ENCODE measurements at regions not wholly inside any gene's neighbourhood (a gene's known extent, or its start where the extent isn't known, plus 50 kb on each side); places are given as distances from the start of the nearest gene placed in this dataset.
"Not testable (repeated sequence)": the region's sequence is repeated elsewhere in the genome, so short reads cannot be mapped to it uniquely, and the experiment has no call there.

DNA sequence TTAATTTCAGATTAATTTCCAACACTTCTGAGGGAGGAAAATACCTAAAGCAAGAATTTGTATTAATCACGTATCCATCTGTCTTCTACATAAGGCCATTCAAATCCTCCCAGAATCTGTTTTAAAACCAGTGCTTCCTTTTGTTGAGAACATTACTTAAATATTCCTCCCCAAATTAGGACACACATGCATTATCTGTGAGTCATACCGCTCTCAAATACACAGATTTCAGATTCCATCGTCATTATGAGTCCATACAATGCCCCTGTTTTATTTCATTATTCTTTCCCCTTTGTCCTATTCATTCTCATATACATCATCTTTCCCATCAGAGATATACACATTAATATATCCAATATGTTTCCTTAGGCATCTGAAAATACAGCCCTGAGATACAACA, 57.3 kb upstream of the PRSS12 start:
- TF ChIP-seq JUND (IDR thresholded peaks at IDR 0.05; ENCODE audit: low read depth) = no peak
- DNase-seq (ENCODE audit: low read depth in 1 of 2, low spot score in 1 of 2) = no peak
- in situ Hi-C loops (cut with HindIII; ENCODE audit: low pct_unique_long_range_greater_than_20kb, low sequenced_read_pairs) = no loop called here

DNA sequence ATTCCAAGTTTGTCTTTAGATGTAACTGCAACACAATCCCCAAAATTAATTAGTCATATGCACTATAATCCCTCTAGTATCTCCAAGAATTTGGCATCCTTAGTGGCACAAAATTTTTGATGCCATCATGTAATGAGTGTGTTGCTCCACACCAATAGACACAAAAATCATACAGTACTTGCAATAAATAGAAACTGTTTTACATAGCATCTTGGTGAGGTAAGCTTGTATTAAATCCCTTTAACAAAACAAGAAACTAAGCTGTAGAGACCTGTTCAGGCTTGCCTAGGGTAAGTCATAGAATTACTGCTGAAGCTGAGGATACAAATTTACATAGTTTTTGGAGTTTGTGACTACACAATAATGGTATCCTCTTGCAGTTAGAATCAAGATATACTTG, 64.5 kb upstream of the PRSS12 start:
- in situ Hi-C loops (cut with HindIII; ENCODE audit: low pct_unique_long_range_greater_than_20kb, low sequenced_read_pairs) = no loop called here
- TF ChIP-seq JUND (IDR thresholded peaks at IDR 0.05; ENCODE audit: low read depth) = no peak
- no peak for DNase-seq (ENCODE audit: low read depth in 1 of 2, low spot score in 1 of 2)

DNA sequence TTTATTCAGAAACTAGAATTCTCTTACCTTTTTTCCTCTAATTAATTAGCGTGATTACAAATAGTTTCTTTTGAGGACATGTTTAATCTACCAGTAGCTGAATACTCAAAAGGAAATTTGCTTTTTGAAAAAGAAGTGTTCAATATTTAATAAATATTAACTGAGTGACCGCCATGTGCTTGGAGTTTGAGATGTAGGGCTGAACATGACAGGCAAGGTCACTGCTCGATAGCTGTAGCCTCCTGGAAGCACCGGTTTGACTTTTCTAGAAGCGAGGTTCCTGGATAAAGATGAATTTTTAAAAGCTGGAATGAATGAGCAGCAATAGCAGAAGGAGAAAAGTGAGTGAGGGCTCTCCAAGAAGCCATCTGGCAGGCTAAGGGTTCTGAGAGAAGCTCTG, 65.0 kb upstream of the PRSS12 start:
- in situ Hi-C loops (cut with HindIII; ENCODE audit: low pct_unique_long_range_greater_than_20kb, low sequenced_read_pairs) = not testable (repeated sequence)

DNA sequence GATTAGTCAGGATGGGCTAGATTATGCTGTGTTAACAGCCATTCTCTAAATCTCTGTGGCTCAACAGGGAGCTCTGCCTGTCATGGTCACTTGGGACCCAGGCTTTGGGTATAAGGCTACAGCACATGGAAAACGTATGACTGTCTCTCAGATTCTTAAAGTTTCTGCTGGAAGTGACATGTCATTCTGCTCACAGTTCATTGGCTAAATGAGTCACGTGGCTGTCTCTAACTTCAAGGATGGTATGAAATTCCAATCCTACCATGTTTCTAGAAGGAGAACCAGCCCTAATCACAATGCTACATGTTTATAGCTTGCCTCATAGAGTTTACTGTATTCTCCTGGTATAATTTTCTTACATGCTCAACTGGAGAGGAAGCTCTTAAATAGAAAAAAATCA, 65.6 kb upstream of the PRSS12 start:
- in situ Hi-C loops (cut with HindIII; ENCODE audit: low pct_unique_long_range_greater_than_20kb, low sequenced_read_pairs); DNase-seq (ENCODE audit: low read depth in 1 of 2, low spot score in 1 of 2): not testable (repeated sequence)

More for the DNA sequence above, 65.0 kb upstream of the PRSS12 start:
- not testable (repeated sequence) for DNase-seq (ENCODE audit: low read depth in 1 of 2, low spot score in 1 of 2)

DNA sequence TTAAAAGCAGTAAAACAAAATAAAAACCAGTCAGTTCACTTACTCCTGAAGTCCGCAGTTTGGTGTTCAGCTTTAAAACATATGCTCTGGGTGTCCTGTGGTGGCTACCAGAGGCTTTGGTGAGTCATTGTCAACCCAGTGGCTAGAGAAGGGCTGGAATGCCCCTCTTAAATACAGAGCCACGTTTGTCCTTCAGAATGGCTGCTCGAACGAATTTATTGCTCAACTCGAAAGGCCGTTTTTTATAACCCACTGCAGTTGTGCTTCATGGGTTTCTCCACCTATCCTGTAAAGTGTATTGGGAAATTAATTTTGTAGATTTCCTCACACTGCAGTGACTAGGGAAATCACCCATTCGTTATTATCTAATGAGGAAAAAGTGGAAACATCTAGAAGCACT, 66.8 kb upstream of the PRSS12 start:
- in situ Hi-C loops (cut with HindIII; ENCODE audit: low pct_unique_long_range_greater_than_20kb, low sequenced_read_pairs); DNase-seq (ENCODE audit: low read depth in 1 of 2, low spot score in 1 of 2): not testable (repeated sequence)

DNA sequence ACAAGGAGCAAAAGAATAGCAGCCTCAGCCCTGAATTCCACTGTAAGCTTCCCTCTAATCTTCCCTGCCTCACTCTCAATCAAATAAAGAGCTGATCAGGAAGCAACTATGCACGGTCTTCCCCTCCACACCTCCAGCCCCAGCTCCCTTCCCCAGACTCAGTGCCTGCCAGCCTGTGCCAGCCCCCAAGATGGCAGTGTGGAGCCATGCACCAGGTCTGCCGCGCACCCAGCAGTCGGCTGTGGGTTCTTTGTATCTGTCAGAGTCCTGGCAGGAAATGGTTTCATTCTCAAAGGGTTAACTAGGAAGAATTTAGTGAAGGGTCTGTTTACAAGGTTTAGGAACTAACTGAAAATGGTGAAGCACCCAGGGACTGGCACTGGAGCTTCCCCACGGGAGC, 71.3 kb upstream of the PRSS12 start:
- in situ Hi-C loops (cut with HindIII; ENCODE audit: low pct_unique_long_range_greater_than_20kb, low sequenced_read_pairs) = not testable (repeated sequence)
- DNase-seq (ENCODE audit: low read depth in 1 of 2, low spot score in 1 of 2) = peak in 1 of 2 experiments; percentile 39

DNA sequence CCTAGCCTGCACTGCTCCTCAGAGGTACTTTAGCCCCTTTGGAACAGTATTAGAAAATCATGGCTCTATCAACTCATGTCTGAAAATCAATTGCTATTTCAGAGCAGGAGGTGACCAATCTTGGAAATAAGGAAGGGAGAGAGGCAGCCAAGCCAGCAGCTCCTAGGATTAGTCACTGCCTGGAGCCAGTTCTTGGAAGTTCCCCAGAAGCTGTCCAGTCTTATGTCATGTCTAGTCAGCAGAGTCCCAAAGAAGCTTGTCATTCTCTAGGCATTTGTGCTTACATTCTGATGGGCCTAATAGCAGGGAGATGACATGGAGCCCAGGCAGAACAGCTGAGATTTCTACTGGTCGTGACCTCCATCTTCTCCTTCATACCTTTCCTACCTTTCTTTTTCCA, 76.1 kb upstream of the PRSS12 start:
- in situ Hi-C loops (cut with HindIII; ENCODE audit: low pct_unique_long_range_greater_than_20kb, low sequenced_read_pairs); DNase-seq (ENCODE audit: low read depth in 1 of 2, low spot score in 1 of 2): not testable (repeated sequence)

DNA sequence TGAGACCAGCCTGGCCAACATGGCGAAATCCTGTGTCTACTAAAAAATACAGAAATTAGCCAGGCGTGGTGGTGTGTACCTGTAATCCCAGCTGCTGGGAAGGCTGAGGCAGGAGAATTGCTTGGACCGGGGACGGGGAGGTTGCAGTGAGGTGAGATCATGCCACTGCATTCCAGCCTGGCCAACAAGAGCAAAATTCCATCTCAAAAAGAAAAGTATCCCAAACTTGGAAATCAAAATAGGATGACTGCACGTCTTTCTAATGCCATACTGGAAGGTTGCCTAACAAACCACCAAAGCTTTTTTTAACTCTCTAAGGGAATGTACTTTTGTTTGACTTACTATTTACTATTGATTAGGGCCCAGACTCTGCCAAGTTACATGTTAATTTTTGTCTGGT, 79.6 kb upstream of the PRSS12 start:
- DNase-seq (ENCODE audit: low read depth in 1 of 2, low spot score in 1 of 2); in situ Hi-C loops (cut with HindIII; ENCODE audit: low pct_unique_long_range_greater_than_20kb, low sequenced_read_pairs): not testable (repeated sequence)

DNA sequence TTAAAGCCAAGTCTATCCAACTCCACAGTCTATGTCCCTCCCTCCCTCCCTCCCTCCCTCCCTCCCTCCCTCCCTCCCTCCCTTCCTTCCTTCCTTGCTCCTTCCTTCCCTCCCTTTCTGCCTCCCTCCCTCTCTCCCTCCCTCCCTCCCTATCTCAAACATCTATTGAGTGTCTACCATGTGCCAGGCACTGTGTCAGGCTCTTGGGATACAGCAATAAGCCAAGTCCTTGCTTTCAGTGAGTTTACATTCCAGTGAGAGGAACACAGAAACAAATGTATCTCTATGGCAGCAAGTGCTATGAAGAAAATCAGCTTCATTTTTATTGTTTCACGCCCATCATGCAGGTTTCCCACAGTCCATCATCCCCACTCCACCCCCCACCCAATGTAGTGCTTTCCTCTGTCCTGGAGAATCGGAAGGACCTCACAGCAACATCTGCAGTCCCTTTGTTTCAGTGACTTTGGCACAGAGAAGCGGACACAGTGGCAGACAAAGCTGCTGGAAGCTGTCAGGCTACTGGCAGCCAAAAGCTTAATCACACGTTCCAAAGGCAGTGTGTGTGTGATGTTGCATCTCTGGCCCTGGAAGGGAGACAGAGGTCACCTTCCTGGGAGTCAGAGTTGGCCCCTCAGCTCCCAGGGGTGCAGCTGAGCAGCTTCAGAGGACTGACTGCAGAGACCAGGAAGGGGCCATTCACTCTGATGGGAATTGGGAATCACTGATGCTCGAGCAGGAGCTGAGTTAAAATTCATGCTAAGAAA, 81.0 kb upstream of the PRSS12 start:
- in situ Hi-C loops (cut with HindIII; ENCODE audit: low pct_unique_long_range_greater_than_20kb, low sequenced_read_pairs); DNase-seq (ENCODE audit: low read depth in 1 of 2, low spot score in 1 of 2): not testable (repeated sequence)

DNA sequence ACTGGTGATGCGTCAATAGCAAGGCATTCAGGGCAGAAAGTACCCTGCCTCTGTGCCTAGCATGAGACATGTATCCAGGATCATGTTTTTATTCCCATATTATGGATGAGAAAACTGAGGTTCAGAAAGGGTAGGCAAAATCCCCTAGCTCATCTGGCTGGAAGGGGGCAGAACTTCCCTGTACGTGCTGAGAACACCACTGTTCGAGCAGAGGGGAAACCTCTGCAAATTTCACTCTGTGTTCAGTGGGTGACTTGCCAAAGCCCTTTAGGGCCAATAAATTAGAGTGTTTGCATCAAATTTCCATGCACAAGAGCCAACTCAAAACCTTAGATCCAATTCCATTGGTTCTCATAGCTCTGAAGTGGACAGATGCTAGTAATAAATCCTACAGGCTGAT, 82.6 kb upstream of the PRSS12 start:
- in situ Hi-C loops (cut with HindIII; ENCODE audit: low pct_unique_long_range_greater_than_20kb, low sequenced_read_pairs); DNase-seq (ENCODE audit: low read depth in 1 of 2, low spot score in 1 of 2): not testable (repeated sequence)

DNA sequence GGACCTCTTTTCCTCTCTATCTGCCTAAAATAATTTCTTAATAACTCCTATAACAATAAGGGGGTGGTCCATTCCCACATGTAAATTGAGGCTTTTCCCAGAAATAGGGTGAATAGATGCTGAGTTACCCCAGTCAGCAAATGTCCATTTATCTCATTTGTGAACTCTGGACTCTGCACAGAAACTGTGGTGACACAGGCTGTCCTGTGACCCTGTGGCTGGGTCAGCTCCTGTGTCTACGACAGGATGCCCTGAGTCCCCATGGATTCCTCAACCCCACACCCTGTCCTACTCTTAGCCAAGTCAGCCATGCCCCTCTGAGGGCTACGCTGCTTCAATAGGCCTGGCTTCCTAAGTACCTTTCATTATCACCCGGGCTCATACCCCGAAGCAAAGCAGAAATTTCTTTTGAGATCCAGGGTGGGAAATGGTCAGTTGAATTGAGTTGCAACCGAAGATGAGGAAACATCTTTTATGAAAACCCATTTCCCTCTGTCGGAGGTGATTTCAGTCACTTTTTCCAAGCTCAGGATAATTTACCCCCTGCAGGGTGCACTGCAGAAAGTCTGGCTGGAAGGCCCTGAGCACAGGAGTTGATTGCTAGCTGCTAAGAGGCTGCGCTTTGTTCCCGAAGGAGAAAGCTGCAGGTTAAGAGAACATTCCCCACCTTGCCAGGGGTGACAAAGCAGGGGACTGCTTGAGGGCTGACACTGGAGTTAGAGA, 89.5 kb upstream of the PRSS12 start:
- in situ Hi-C loops (cut with HindIII; ENCODE audit: low pct_unique_long_range_greater_than_20kb, low sequenced_read_pairs); DNase-seq (ENCODE audit: low read depth in 1 of 2, low spot score in 1 of 2): not testable (repeated sequence)

DNA sequence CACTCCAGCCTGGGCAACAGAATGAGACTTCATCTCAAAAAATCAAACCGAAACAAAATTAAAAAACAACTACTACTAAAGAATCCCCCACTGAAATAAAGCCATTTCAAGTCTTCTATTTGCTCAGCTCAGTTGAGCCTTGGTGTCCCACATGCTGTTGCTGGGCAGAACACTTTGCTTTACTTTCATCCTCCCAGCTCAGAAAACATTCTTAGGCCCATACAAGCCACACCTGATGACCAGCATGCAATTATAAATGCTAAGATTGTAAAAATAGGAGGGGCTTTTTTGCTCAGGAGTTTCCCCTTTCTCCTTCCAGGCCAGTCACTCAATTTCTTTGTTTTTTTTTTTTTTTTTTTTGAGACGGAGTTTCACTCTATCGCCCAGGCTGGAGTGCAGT, 94.6 kb upstream of the PRSS12 start:
- in situ Hi-C loops (cut with HindIII; ENCODE audit: low pct_unique_long_range_greater_than_20kb, low sequenced_read_pairs); DNase-seq (ENCODE audit: low read depth in 1 of 2, low spot score in 1 of 2): not testable (repeated sequence)

DNA sequence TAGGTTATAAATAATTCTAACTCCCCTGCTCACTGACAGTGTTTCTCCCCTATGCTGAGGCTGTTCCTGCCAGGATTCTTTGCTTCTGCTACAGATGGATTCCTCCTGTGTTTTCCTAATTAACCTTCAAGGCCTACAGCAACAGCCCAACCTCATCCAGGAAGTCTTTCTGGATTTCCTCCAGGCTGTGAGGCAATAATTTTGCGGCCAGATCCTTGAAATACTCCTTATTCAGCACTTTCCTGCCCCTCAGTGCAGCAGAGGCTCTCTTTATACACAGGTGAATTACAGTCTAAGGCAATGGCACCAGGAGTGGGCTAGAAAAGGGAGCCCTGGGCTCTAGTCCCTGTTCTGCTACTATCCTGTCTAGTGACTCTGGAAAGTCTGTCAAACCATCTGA, 102.1 kb upstream of the PRSS12 start:
- in situ Hi-C loops (cut with HindIII; ENCODE audit: low pct_unique_long_range_greater_than_20kb, low sequenced_read_pairs); DNase-seq (ENCODE audit: low read depth in 1 of 2, low spot score in 1 of 2): not testable (repeated sequence)

DNA sequence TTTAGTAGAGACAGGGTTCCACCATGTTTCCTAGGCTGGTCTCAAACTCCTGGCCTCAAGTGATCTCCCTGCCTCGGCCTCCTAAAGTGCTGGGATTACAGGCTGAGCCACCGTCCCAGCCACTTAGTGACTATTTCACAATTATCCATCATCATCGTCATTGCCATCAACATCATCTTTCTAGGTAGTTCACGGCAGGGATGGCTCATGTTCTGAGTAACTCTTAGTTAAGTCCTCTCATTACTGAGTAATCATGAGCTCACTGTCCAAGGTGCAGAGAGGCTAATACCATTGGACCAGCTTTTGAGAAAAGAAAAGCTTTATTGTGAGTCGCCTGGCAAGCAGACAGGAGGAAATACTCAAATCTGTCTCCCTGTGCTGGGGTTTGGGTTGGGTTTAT, 108.6 kb upstream of the PRSS12 start:
- DNase-seq (ENCODE audit: low read depth in 1 of 2, low spot score in 1 of 2); in situ Hi-C loops (cut with HindIII; ENCODE audit: low pct_unique_long_range_greater_than_20kb, low sequenced_read_pairs): not testable (repeated sequence)

DNA sequence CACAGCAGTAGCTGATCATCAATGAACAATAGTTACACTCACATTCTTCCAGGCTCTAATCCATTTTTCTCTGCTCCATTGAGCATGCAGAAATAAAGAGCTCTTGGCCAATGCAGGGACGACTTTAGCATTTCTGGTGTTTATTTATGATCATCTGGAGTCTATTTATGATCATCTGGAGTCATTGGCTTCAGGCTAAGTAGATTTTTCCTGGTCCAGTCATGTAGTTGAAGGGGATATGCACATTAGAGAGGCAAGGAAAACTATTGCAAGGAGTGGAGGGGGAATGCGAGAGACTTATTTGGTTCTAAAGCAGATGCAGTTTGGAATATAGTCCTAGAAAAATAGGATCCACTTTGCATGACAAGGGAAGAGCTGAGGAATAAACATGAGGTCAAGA, 113.0 kb upstream of the PRSS12 start:
- in situ Hi-C loops (cut with HindIII; ENCODE audit: low pct_unique_long_range_greater_than_20kb, low sequenced_read_pairs); DNase-seq (ENCODE audit: low read depth in 1 of 2, low spot score in 1 of 2): not testable (repeated sequence)

DNA sequence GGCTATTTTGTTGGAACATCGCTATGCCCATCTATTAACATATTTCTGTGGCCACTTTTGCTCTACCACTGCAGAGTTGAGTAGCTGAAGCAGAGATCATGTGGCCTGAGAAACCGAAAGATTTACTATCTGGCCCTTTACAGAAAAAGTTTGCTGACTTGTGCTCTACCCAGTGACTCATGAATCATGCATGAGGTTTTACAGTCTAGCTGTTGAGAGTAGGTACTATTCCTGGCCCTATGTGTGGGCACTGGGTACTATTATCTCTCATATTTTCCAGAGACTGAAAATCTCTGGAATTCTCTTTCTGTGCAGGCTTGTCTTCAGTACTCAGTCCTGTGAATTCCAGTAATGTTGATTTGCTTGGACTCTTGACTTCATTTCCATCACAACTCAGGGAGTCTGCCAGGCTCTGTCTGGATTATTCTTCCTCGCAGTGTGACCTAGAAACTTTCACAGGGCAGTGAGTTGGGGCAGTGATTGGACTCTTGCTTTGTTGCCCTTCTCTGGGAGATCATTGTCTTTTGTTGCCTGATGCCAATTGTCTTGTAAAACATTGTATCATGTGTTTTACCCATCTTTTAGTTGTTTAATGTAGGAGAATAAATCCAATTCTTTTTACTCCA, 121.3 kb upstream of the PRSS12 start:
- DNase-seq (ENCODE audit: low read depth in 1 of 2, low spot score in 1 of 2); in situ Hi-C loops (cut with HindIII; ENCODE audit: low pct_unique_long_range_greater_than_20kb, low sequenced_read_pairs): not testable (repeated sequence)

DNA sequence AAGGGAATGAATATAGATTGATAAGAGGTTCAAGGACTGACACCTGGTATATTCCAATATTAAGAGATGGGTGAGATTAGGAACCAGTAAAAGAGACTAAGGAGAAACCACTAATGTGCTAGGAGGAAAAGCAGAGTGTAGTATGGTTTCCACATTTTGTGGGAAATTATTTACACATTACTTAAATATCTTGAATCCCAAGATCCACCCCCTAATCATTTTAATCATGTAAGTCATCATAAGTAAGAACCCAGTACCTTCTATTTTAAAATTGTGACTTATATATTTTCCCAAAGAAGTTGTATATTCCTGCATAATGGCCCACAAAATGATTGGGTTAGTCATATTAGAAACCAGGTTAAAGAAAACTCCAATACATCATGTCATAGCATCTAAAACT, 122.0 kb upstream of the PRSS12 start:
- in situ Hi-C loops (cut with HindIII; ENCODE audit: low pct_unique_long_range_greater_than_20kb, low sequenced_read_pairs) = not testable (repeated sequence)

DNA sequence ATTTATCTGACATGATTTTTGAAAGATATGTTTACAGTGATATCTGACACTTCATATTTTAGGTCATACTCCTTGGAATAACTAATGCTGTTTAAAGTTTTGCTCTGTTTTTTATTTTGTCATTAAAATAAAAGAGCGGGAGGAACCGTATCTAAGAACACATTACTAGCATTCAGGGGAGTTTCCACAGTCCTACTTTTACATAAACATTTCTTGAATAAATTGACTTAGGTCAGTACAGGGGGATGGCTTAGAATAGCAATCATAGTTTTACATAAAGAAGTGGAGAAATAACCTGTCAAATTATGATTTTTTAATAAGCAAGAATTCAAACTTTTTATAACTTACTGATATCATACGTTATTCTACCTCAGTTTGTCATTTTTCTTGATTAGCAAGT, 123.1 kb upstream of the PRSS12 start:
- in situ Hi-C loops (cut with HindIII; ENCODE audit: low pct_unique_long_range_greater_than_20kb, low sequenced_read_pairs); DNase-seq (ENCODE audit: low read depth in 1 of 2, low spot score in 1 of 2): not testable (repeated sequence)

More for the DNA sequence above, 122.0 kb upstream of the PRSS12 start:
- DNase-seq (ENCODE audit: low read depth in 1 of 2, low spot score in 1 of 2) = not testable (repeated sequence)
